ENCODE measurements at regions not wholly inside any gene's neighbourhood (a gene's known extent, or its start where the extent isn't known, plus 50 kb on each side); places are given as distances from the start of the nearest gene placed in this dataset.

GRCh38 chr13:62250501-62251201 lies 835.0 kb upstream of the PCDH20 start:
- TF ChIP-seq POLR2A (IDR thresholded peaks at IDR 0.05): no peak
- TF ChIP-seq CTCF (IDR thresholded peaks at IDR 0.05 in 4 of 5, conservative IDR thresholded peaks at IDR 0.05 in 1 of 5): no peak

Measured in gastrocnemius medialis (tissue), 4 donors.